Spleen (tissue), 7 donors: ENCODE measurements at regions not wholly inside any gene's neighbourhood (a gene's known extent, or its start where the extent isn't known, plus 50 kb on each side); places are given as distances from the start of the nearest gene placed in this dataset.
"Not testable (repeated sequence)": the region's sequence is repeated elsewhere in the genome, so short reads cannot be mapped to it uniquely, and the experiment has no call there.

Experiments
- POLR2A ChIP-seq, 3 donors: fragments of 450-650 bp; IDR thresholded peaks; one replicate each; pipeline ENCODE4 v1.5.1; 2017; ENCODE audit warnings: antibody characterized with exemption in 3 of 3, mild to moderate bottlenecking in 1 of 3
- POLR2AphosphoS5 ChIP-seq, 3 donors: sonication (generic); formaldehyde crosslinking; IDR thresholded peaks; one replicate each; pipeline ENCODE4 v1.5.1; 2017; ENCODE audit warnings: antibody characterized with exemption in 3 of 3
- TF ChIP-seq, protein P1 (sequence below), 11 experiments: fragments of 200-600 bp in 7 of 11; fragments of 450-650 bp in 4 of 11; sonication (generic) in 4 of 11; IDR thresholded peaks in 8 of 11; conservative IDR thresholded peaks in 3 of 11; 1 replicate in 7 of 11; 2 replicates in 4 of 11; pipeline versions ENCODE4 v1.4.0 to v1.8.0; 2016 to 2021; ENCODE audit warnings: antibody characterized with exemption in 11 of 11, inconsistent platforms in 4 of 11, mild to moderate bottlenecking in 1 of 11
- donor health status: DM: no; HTN: no; CAD: no; lungs with moderate emphysema.
- donor health status: DM: no; HTN: no; CAD: no.
- donor health status: DM: no; HTN: no; CAD: no.

DNA sequence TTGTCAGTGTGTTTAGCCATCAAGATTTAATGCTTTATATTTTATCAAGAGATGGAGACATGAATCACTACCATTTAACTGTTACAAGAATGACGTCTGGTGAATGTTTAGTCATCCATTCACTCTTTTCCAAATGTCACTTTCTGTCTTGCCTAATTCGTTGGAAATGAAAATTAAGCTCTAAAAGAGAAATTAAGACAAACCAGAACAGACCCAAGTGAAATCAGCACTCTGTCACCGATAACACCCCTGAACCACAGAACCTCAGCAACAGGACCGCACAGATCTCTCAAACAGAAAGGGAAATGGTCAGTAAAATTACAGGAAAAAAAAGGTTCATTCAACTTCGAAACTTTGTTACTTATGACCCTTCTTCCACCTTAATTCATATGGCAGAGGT is 320.9 kb downstream of the BCL2L11 start:
- TF ChIP-seq, protein P1, sequence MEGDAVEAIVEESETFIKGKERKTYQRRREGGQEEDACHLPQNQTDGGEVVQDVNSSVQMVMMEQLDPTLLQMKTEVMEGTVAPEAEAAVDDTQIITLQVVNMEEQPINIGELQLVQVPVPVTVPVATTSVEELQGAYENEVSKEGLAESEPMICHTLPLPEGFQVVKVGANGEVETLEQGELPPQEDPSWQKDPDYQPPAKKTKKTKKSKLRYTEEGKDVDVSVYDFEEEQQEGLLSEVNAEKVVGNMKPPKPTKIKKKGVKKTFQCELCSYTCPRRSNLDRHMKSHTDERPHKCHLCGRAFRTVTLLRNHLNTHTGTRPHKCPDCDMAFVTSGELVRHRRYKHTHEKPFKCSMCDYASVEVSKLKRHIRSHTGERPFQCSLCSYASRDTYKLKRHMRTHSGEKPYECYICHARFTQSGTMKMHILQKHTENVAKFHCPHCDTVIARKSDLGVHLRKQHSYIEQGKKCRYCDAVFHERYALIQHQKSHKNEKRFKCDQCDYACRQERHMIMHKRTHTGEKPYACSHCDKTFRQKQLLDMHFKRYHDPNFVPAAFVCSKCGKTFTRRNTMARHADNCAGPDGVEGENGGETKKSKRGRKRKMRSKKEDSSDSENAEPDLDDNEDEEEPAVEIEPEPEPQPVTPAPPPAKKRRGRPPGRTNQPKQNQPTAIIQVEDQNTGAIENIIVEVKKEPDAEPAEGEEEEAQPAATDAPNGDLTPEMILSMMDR (IDR thresholded peaks at IDR 0.05 in 8 of 11, conservative IDR thresholded peaks at IDR 0.05 in 3 of 11), result not testable (repeated sequence)
- TF ChIP-seq POLR2AphosphoS5, POLR2A (IDR thresholded peaks at IDR 0.05): not testable (repeated sequence)
